Activated CD4-positive, alpha-beta T cell treated with anti-CD3 and anti-CD28 coated beads, Interleukin-2, amount 10 ng/mL, durations not matched to agents 24 days and 14 days (primary cell): ENCODE measurements at regions not wholly inside any gene's neighbourhood (a gene's known extent, or its start where the extent isn't known, plus 50 kb on each side); places are given as distances from the start of the nearest gene placed in this dataset.
"Not testable (repeated sequence)": the region's sequence is repeated elsewhere in the genome, so short reads cannot be mapped to it uniquely, and the experiment has no call there.

Experiments used
- DNase-seq: peaks from one replicate; pipeline ENCODE4 v3.0.0; 2022
- H3K27ac Mint-ChIP-seq: one replicate; pipeline ENCODE4 v1.8.0; 2022; ENCODE audit warnings: mild to moderate bottlenecking, mixed read lengths
- H3K27me3 Mint-ChIP-seq: one replicate; pipeline ENCODE4 v1.8.0; 2022; ENCODE audit warnings: mixed read lengths
- H3K36me3 Mint-ChIP-seq: one replicate; pipeline ENCODE4 v1.8.0; 2022; ENCODE audit warnings: low read depth, mild to moderate bottlenecking, mixed read lengths
- H3K4me1 Mint-ChIP-seq: one replicate; pipeline ENCODE4 v1.8.0; 2021; ENCODE audit warnings: mixed read lengths
- H3K4me3 Mint-ChIP-seq: one replicate; pipeline ENCODE4 v1.8.0; 2022; ENCODE audit warnings: mild to moderate bottlenecking, moderate library complexity, mixed read lengths
- H3K9me3 Mint-ChIP-seq: one replicate; pipeline ENCODE4 v1.8.0; 2021; ENCODE audit warnings: mixed read lengths
- intact Hi-C: fragments of 100-400 bp; cut with micrococcal nuclease; formaldehyde crosslinking; loops from one replicate; pipeline ENCODE4 v1.15.1; 2023

GRCh38 chr2:140108706-140109475, 1328.7 kb upstream of the NXPH2 start:
- Mint-ChIP-seq H3K4me1 (no peaks in the 10 kb centered on the region), H3K4me3 (no peak overlapping the region), H3K27ac (no peak overlapping the region), H3K9me3 (peaks cover 7% of the 10 kb centered on the region), H3K27me3 (no peaks in the 10 kb centered on the region), H3K36me3 (no peaks in the 10 kb centered on the region)
- no peak for DNase-seq
- intact Hi-C loops: no loop called here

- H3K27ac Mint-ChIP-seq: no peak overlapping the region
- no peaks in the 10 kb centered on the region for H3K27me3 Mint-ChIP-seq
- no peaks in the 10 kb centered on the region for H3K36me3 Mint-ChIP-seq
- no peak for DNase-seq
- no peak overlapping the region for H3K4me3 Mint-ChIP-seq
- intact Hi-C loops: no loop called here
- H3K9me3 Mint-ChIP-seq: no peaks in the 10 kb centered on the region
- H3K4me1 Mint-ChIP-seq: no peaks in the 10 kb centered on the region
Observed at GRCh38 chr2:140091926-140092325, 1311.7 kb upstream of the NXPH2 start.

GRCh38 chr2:140086964-140087363, 1306.8 kb upstream of the NXPH2 start:
- H3K27ac Mint-ChIP-seq: no peak overlapping the region
- H3K4me1 Mint-ChIP-seq: no peaks in the 10 kb centered on the region
- no peaks in the 10 kb centered on the region for H3K36me3 Mint-ChIP-seq
- H3K4me3 Mint-ChIP-seq: no peak overlapping the region
- no peaks in the 10 kb centered on the region for H3K9me3 Mint-ChIP-seq
- intact Hi-C loops: no loop called here
- no peak for DNase-seq
- no peaks in the 10 kb centered on the region for H3K27me3 Mint-ChIP-seq

- Mint-ChIP-seq H3K27ac (no peak overlapping the region), H3K4me3 (no peak overlapping the region), H3K4me1 (no peaks in the 10 kb centered on the region), H3K9me3 (no peaks in the 10 kb centered on the region), H3K27me3 (no peaks in the 10 kb centered on the region), H3K36me3 (no peaks in the 10 kb centered on the region)
- intact Hi-C loops: no loop called here
- no peak for DNase-seq
Observed at GRCh38 chr2:140085674-140086073, 1305.5 kb upstream of the NXPH2 start.

- Mint-ChIP-seq H3K4me1 (no peaks in the 10 kb centered on the region), H3K9me3 (no peaks in the 10 kb centered on the region), H3K36me3 (no peaks in the 10 kb centered on the region), H3K27ac (no peak overlapping the region), H3K4me3 (no peak overlapping the region), H3K27me3 (no peaks in the 10 kb centered on the region)
- intact Hi-C loops: no loop called here
- DNase-seq: no peak
Observed at GRCh38 chr2:140079038-140079437, 1298.8 kb upstream of the NXPH2 start.

- H3K27ac Mint-ChIP-seq: no peak overlapping the region
- no peaks in the 10 kb centered on the region for H3K4me1 Mint-ChIP-seq
- no peak overlapping the region for H3K4me3 Mint-ChIP-seq
- H3K36me3 Mint-ChIP-seq: no peaks in the 10 kb centered on the region
- H3K9me3 Mint-ChIP-seq: peaks cover 6% of the 10 kb centered on the region
- intact Hi-C loops: no loop called here
- no peak for DNase-seq
- H3K27me3 Mint-ChIP-seq: no peaks in the 10 kb centered on the region
Observed at GRCh38 chr2:140076164-140076563, 1296.0 kb upstream of the NXPH2 start.

GRCh38 chr2:140073763-140074162, 1293.6 kb upstream of the NXPH2 start:
- not testable (repeated sequence) for H3K27ac Mint-ChIP-seq

GRCh38 chr2:140067661-140068060, 1287.5 kb upstream of the NXPH2 start:
- Mint-ChIP-seq H3K36me3 (no peaks in the 10 kb centered on the region), H3K9me3 (peaks cover 5% of the 10 kb centered on the region), H3K27ac (no peak overlapping the region), H3K4me1 (no peaks in the 10 kb centered on the region), H3K4me3 (no peak overlapping the region), H3K27me3 (no peaks in the 10 kb centered on the region)
- DNase-seq: no peak
- intact Hi-C loops: no loop called here

More at GRCh38 chr2:140073763-140074162, 1293.6 kb upstream of the NXPH2 start:
- intact Hi-C loops, H3K4me3 Mint-ChIP-seq, H3K4me1 Mint-ChIP-seq, H3K9me3 Mint-ChIP-seq, DNase-seq, H3K36me3 Mint-ChIP-seq, H3K27me3 Mint-ChIP-seq: not testable (repeated sequence)

- H3K36me3 Mint-ChIP-seq: no peaks in the 10 kb centered on the region
- no peak overlapping the region for H3K4me3 Mint-ChIP-seq
- H3K9me3 Mint-ChIP-seq: no peaks in the 10 kb centered on the region
- H3K4me1 Mint-ChIP-seq: no peaks in the 10 kb centered on the region
- DNase-seq: no peak
- intact Hi-C loops: no loop called here
- no peaks in the 10 kb centered on the region for H3K27me3 Mint-ChIP-seq
- no peak overlapping the region for H3K27ac Mint-ChIP-seq
Observed at GRCh38 chr2:140064243-140064642, 1284.1 kb upstream of the NXPH2 start.

GRCh38 chr2:140063356-140063755, 1283.2 kb upstream of the NXPH2 start:
- intact Hi-C loops: no loop called here
- Mint-ChIP-seq H3K4me3 (no peak overlapping the region), H3K36me3 (no peaks in the 10 kb centered on the region), H3K27ac (no peak overlapping the region), H3K9me3 (no peaks in the 10 kb centered on the region), H3K4me1 (no peaks in the 10 kb centered on the region), H3K27me3 (no peaks in the 10 kb centered on the region)
- DNase-seq: no peak

GRCh38 chr2:140061240-140061639, 1281.0 kb upstream of the NXPH2 start:
- intact Hi-C loops: no loop called here
- no peak overlapping the region for H3K4me3 Mint-ChIP-seq
- no peaks in the 10 kb centered on the region for H3K36me3 Mint-ChIP-seq
- no peaks in the 10 kb centered on the region for H3K4me1 Mint-ChIP-seq
- H3K27ac Mint-ChIP-seq: no peak overlapping the region
- no peaks in the 10 kb centered on the region for H3K27me3 Mint-ChIP-seq
- no peak for DNase-seq
- H3K9me3 Mint-ChIP-seq: no peaks in the 10 kb centered on the region

GRCh38 chr2:140057928-140058327, 1277.7 kb upstream of the NXPH2 start:
- no peak overlapping the region for H3K27ac Mint-ChIP-seq
- no peaks in the 10 kb centered on the region for H3K9me3 Mint-ChIP-seq
- H3K36me3 Mint-ChIP-seq: no peaks in the 10 kb centered on the region
- no peak for DNase-seq
- intact Hi-C loops: no loop called here
- no peak overlapping the region for H3K4me3 Mint-ChIP-seq
- H3K4me1 Mint-ChIP-seq: no peaks in the 10 kb centered on the region
- H3K27me3 Mint-ChIP-seq: no peaks in the 10 kb centered on the region

- Mint-ChIP-seq H3K36me3 (no peaks in the 10 kb centered on the region), H3K4me1 (no peaks in the 10 kb centered on the region), H3K27ac (no peak overlapping the region), H3K27me3 (no peaks in the 10 kb centered on the region), H3K4me3 (no peak overlapping the region), H3K9me3 (peaks cover 9% of the 10 kb centered on the region)
- no peak for DNase-seq
- intact Hi-C loops: no loop called here
Observed at GRCh38 chr2:140041811-140042210, 1261.6 kb upstream of the NXPH2 start.

GRCh38 chr2:140041239-140041638, 1261.0 kb upstream of the NXPH2 start:
- DNase-seq: no peak
- H3K27me3 Mint-ChIP-seq: no peaks in the 10 kb centered on the region
- intact Hi-C loops: no loop called here
- peaks cover 9% of the 10 kb centered on the region for H3K9me3 Mint-ChIP-seq
- no peaks in the 10 kb centered on the region for H3K4me1 Mint-ChIP-seq
- no peaks in the 10 kb centered on the region for H3K36me3 Mint-ChIP-seq
- H3K4me3 Mint-ChIP-seq: no peak overlapping the region
- H3K27ac Mint-ChIP-seq: no peak overlapping the region

GRCh38 chr2:140033638-140034037, 1253.4 kb upstream of the NXPH2 start:
- no peaks in the 10 kb centered on the region for H3K9me3 Mint-ChIP-seq
- H3K4me1 Mint-ChIP-seq: no peaks in the 10 kb centered on the region
- no peaks in the 10 kb centered on the region for H3K27me3 Mint-ChIP-seq
- H3K36me3 Mint-ChIP-seq: no peaks in the 10 kb centered on the region
- no peak overlapping the region for H3K4me3 Mint-ChIP-seq
- no peak overlapping the region for H3K27ac Mint-ChIP-seq
- intact Hi-C loops: no loop called here
- no peak for DNase-seq
